Gastroesophageal sphincter (tissue), 4 donors: ENCODE measurements at regions not wholly inside any gene's neighbourhood (a gene's known extent, or its start where the extent isn't known, plus 50 kb on each side); places are given as distances from the start of the nearest gene placed in this dataset.
"Not testable (repeated sequence)": the region's sequence is repeated elsewhere in the genome, so short reads cannot be mapped to it uniquely, and the experiment has no call there.

ENCODE experiments used
- ATAC-seq: fragments of 150-250 bp; one replicate; pipeline ENCODE4 v1.9.1; 2016; ENCODE audit warnings: mild to moderate bottlenecking, moderate library complexity
- H3K27ac ChIP-seq, 4 donors: fragments of 200-600 bp; sonication (generic) in 3 of 4; 1 replicate in 3 of 4; 2 replicates in 1 of 4; pipeline ENCODE4 v1.5.1; 2016 to 2019
- H3K27me3 ChIP-seq: fragments of 200-600 bp; sonication (generic); one replicate; pipeline ENCODE4 v1.5.1; 2019
- H3K36me3 ChIP-seq, 2 donors: fragments of 200-600 bp; sonication (generic); one replicate each; pipeline ENCODE4 v1.5.1; 2019; ENCODE audit warnings: control low read depth in 1 of 2
- H3K4me1 ChIP-seq, 3 donors: fragments of 200-600 bp; sonication (generic); 1 replicate in 2 of 3; 2 replicates in 1 of 3; pipeline ENCODE4 v1.5.1; 2016 to 2019; ENCODE audit warnings: control low read depth in 2 of 3
- H3K4me3 ChIP-seq, 2 donors: fragments of 200-600 bp; sonication (generic); one replicate each; pipeline ENCODE4 v1.5.1; 2019; ENCODE audit warnings: mild to moderate bottlenecking in 1 of 2, moderate library complexity in 1 of 2
- H3K9me3 ChIP-seq, 3 donors: fragments of 200-600 bp; sonication (generic); one replicate each; pipeline ENCODE4 v1.5.1; 2017 to 2019; ENCODE audit warnings: control low read depth in 2 of 3
- CTCF ChIP-seq, 4 experiments: fragments of 200-600 bp in 2 of 4; fragments of 450-650 bp in 2 of 4; sonication (generic) in 1 of 4; IDR thresholded peaks; one replicate each; pipeline ENCODE4 v1.5.1; 2017 to 2019; ENCODE audit warnings: antibody characterized with exemption in 4 of 4, mild to moderate bottlenecking in 2 of 4, moderate library complexity in 2 of 4
- EP300 ChIP-seq: sonication (generic); formaldehyde crosslinking; IDR thresholded peaks from one replicate; pipeline ENCODE4 v1.6.1; 2017; ENCODE audit warnings: antibody characterized with exemption, mild to moderate bottlenecking
- POLR2A ChIP-seq, 2 donors: fragments of 450-650 bp; IDR thresholded peaks; one replicate each; pipeline ENCODE4 v1.6.1; 2017; ENCODE audit warnings: antibody characterized with exemption in 2 of 2, mild to moderate bottlenecking in 2 of 2, moderate library complexity in 1 of 2
- POLR2AphosphoS5 ChIP-seq: sonication (generic); formaldehyde crosslinking; IDR thresholded peaks from one replicate; pipeline ENCODE4 v1.6.1; 2017; ENCODE audit warnings: antibody characterized with exemption
- WGBS, 2 donors: methylation state at CpG; one replicate each; pipeline ENCODE4 v1.1.5; 2018; ENCODE audit warnings: low coverage in 1 of 2; 5-methylcytosine and 5-hydroxymethylcytosine counted together

GRCh38 chr15:94858449-94858848 is 627.1 kb downstream of the MCTP2 start:
- Histone ChIP-seq H3K27me3 (no peaks in the 10 kb centered on the region), H3K4me3 (no peak overlapping the region), H3K36me3 (no peaks in the 10 kb centered on the region), H3K27ac (no peak overlapping the region), H3K9me3 (peaks cover 0 to 4% (median 0%) of the 10 kb centered on the region in 3 donors), H3K4me1 (no peaks in the 10 kb centered on the region)
- no peak for ATAC-seq
- 30 to 32% methylated on average over 2 of the region's 2 CpGs for WGBS, 2 donors
- TF ChIP-seq CTCF (IDR thresholded peaks at IDR 0.05) = no peak
- no peak for TF ChIP-seq POLR2AphosphoS5
- no peak for TF ChIP-seq POLR2A (IDR thresholded peaks at IDR 0.05)
- no peak for TF ChIP-seq EP300

GRCh38 chr15:94858920-94859319 is 627.6 kb downstream of the MCTP2 start:
- TF ChIP-seq EP300 = no peak
- no peak for TF ChIP-seq POLR2A (IDR thresholded peaks at IDR 0.05)
- TF ChIP-seq CTCF (IDR thresholded peaks at IDR 0.05) = no peak
- no peak for TF ChIP-seq POLR2AphosphoS5
- no peak overlapping the region for H3K4me3 ChIP-seq
- H3K9me3 ChIP-seq = peaks cover 0 to 4% (median 0%) of the 10 kb centered on the region in 3 donors
- H3K36me3 ChIP-seq = no peaks in the 10 kb centered on the region
- H3K27ac ChIP-seq = no peak overlapping the region
- H3K27me3 ChIP-seq = no peaks in the 10 kb centered on the region
- no peaks in the 10 kb centered on the region for H3K4me1 ChIP-seq
- ATAC-seq = no peak

GRCh38 chr15:94864600-94864999 is 633.2 kb downstream of the MCTP2 start:
- H3K27me3 ChIP-seq = no peaks in the 10 kb centered on the region
- peaks cover 0 to 4% (median 0%) of the 10 kb centered on the region in 3 donors for H3K9me3 ChIP-seq
- no peaks in the 10 kb centered on the region for H3K4me1 ChIP-seq
- ATAC-seq = no peak
- WGBS, 2 donors = 38 to 63% methylated on average over 1 of the region's 1 CpG
- H3K27ac ChIP-seq = no peak overlapping the region
- TF ChIP-seq POLR2AphosphoS5 = no peak
- no peak for TF ChIP-seq CTCF (IDR thresholded peaks at IDR 0.05)
- TF ChIP-seq POLR2A (IDR thresholded peaks at IDR 0.05) = no peak
- TF ChIP-seq EP300 = no peak
- H3K4me3 ChIP-seq = no peak overlapping the region
- no peaks in the 10 kb centered on the region for H3K36me3 ChIP-seq

DNA sequence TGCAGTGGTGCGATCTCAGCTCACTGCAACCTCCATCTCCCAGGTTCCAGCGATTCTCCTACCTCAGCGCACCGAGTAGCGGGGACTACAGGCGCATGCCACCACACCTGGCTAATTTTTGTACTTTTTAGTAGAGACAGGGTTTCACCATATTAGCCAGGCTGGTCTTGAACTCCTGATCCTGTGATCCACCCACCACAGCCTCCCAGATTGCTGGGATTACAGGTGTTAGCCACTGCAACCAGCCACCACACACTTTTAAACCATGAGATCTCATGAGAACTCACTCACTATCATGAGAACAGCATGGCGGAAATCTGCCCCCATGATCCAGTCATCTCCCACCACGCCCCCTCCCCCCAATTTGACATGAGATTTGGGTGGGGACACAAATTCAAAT is 636.9 kb downstream of the MCTP2 start:
- not testable (repeated sequence) for ATAC-seq, H3K4me1 ChIP-seq, H3K27ac ChIP-seq, H3K36me3 ChIP-seq, H3K9me3 ChIP-seq, H3K27me3 ChIP-seq, H3K4me3 ChIP-seq
- WGBS, 2 donors = 100% methylated on average over 2 of the region's 8 CpGs; no CpG with 5 or more reads in 1 of the 2 donors

DNA sequence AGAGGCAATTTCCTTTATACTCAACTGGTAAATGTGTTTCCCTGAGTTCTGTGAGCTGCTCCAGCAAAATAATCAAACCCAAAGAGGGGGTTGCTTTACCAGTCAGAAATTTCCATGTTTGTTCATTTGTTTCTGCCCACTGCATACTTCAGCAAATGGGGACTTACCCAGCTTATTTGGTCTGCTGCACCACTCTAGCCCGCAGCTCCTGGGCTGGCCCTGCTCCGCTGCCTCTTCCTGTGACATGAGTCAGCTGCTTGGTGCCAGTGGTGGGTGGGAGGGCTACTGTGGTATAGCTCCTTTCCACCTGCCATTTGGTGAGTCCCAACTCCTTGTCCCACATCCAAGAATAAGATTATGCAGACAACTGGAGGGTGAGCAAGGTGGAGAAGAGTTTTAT is 644.2 kb downstream of the MCTP2 start:
- no peak for ATAC-seq
- Histone ChIP-seq H3K27ac (no peak overlapping the region), H3K27me3 (no peaks in the 10 kb centered on the region), H3K36me3 (no peaks in the 10 kb centered on the region), H3K9me3 (no peaks in the 10 kb centered on the region), H3K4me1 (no peaks in the 10 kb centered on the region), H3K4me3 (no peak overlapping the region)
- TF ChIP-seq CTCF (IDR thresholded peaks at IDR 0.05) (no peak), POLR2AphosphoS5 (no peak)
- 92 to 94% methylated on average over 2 of the region's 2 CpGs for WGBS, 2 donors

DNA sequence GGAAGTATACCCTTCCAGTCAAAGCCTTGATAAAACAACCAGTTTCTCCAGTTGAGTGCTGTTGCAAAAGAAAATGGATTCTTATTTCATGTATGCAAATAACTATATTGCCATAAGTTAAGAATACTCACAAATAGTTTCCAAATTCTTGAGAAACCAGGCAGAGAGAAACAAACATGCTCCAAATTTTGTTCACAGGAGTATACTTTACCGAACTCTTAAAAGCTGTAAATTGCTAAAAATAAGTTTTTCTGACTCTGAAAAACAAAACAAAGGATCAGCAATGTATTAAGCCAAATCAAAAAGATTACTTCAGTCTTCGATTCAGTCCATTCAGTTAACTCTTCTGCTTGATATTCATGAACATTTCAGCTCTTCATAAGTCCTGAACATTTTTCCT is 646.5 kb downstream of the MCTP2 start:
- H3K27me3 ChIP-seq = no peaks in the 10 kb centered on the region
- 52 to 93% methylated on average over 2 of the region's 2 CpGs for WGBS, 2 donors
- H3K36me3 ChIP-seq = no peaks in the 10 kb centered on the region
- H3K4me3 ChIP-seq = no peak overlapping the region
- no peak for ATAC-seq
- TF ChIP-seq CTCF (IDR thresholded peaks at IDR 0.05) = no peak
- TF ChIP-seq POLR2A (IDR thresholded peaks at IDR 0.05) = no peak
- TF ChIP-seq EP300 = no peak
- no peak for TF ChIP-seq POLR2AphosphoS5
- H3K9me3 ChIP-seq = no peaks in the 10 kb centered on the region
- H3K27ac ChIP-seq = no peak overlapping the region
- no peaks in the 10 kb centered on the region for H3K4me1 ChIP-seq
